ENCODE measurements at regions not wholly inside any gene's neighbourhood (a gene's known extent, or its start where the extent isn't known, plus 50 kb on each side); places are given as distances from the start of the nearest gene placed in this dataset.

- TF ChIP-seq, protein P1, sequence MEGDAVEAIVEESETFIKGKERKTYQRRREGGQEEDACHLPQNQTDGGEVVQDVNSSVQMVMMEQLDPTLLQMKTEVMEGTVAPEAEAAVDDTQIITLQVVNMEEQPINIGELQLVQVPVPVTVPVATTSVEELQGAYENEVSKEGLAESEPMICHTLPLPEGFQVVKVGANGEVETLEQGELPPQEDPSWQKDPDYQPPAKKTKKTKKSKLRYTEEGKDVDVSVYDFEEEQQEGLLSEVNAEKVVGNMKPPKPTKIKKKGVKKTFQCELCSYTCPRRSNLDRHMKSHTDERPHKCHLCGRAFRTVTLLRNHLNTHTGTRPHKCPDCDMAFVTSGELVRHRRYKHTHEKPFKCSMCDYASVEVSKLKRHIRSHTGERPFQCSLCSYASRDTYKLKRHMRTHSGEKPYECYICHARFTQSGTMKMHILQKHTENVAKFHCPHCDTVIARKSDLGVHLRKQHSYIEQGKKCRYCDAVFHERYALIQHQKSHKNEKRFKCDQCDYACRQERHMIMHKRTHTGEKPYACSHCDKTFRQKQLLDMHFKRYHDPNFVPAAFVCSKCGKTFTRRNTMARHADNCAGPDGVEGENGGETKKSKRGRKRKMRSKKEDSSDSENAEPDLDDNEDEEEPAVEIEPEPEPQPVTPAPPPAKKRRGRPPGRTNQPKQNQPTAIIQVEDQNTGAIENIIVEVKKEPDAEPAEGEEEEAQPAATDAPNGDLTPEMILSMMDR (conservative IDR thresholded peaks at IDR 0.05; ENCODE audit: low read length) = no peak
- TF ChIP-seq EZH2phosphoT487 (IDR thresholded peaks at IDR 0.05; ENCODE audit: borderline replicate concordance, low read depth, low read length) = no peak
Measured at GRCh38 chr2:167752734-167753133, 494.7 kb downstream of the STK39 start.
